Kidney (tissue), 13 donors: ENCODE measurements at regions not wholly inside any gene's neighbourhood (a gene's known extent, or its start where the extent isn't known, plus 50 kb on each side); places are given as distances from the start of the nearest gene placed in this dataset.
A peak's percentile ranks its signal among the peaks of the same experiment; 100 is the strongest.

Experiments
- DNase-seq, 5 donors: peaks; one replicate each; pipeline ENCODE4 v3.0.0-alpha.2; 2013 to 2020
- FAIRE-seq: peaks from 2 replicates; lab custom pipeline; 2012; peaks lifted over from hg19 to GRCh38; lab: Jason Lieb, UNC
- H3K27ac ChIP-seq, 2 donors: one replicate each; pipeline ENCODE4 v1.7.0; 2013; ENCODE audit warnings: low read depth in 2 of 2, low read length in 2 of 2, inconsistent platforms in 1 of 2
- H3K27me3 ChIP-seq: one replicate; pipeline ENCODE4 v1.7.1; 2013; ENCODE audit warnings: low read length, inconsistent platforms; ENCODE audit not compliant: control insufficient read depth, insufficient read depth
- H3K36me3 ChIP-seq, 3 donors: one replicate each; pipeline versions ENCODE4 v1.7.0 to v1.7.1; 2013; ENCODE audit warnings: low read length in 3 of 3, control low read depth in 1 of 3, inconsistent platforms in 1 of 3; ENCODE audit not compliant: insufficient read depth in 3 of 3, control insufficient read depth in 2 of 3
- H3K4me1 ChIP-seq, 3 donors: one replicate each; pipeline versions ENCODE4 v1.7.0 to v1.7.1; 2013; ENCODE audit warnings: low read length in 3 of 3, inconsistent platforms in 1 of 3, low read depth in 1 of 3; ENCODE audit not compliant: control insufficient read depth in 2 of 3, insufficient read depth in 2 of 3
- H3K4me3 ChIP-seq, 3 donors: one replicate each; pipeline versions ENCODE4 v1.7.0 to v1.8.1; 2013; ENCODE audit warnings: low read length in 3 of 3, control low read depth in 1 of 3, inconsistent platforms in 1 of 3
- H3K9ac ChIP-seq, 3 donors: one replicate each; pipeline versions ENCODE4 v1.7.0 to v1.7.1; 2013; ENCODE audit warnings: low read length in 3 of 3, control low read depth in 1 of 3, inconsistent platforms in 1 of 3
- H3K9me3 ChIP-seq, 3 donors: one replicate each; pipeline versions ENCODE4 v1.7.0 to v1.7.1; 2013; ENCODE audit warnings: low read length in 3 of 3, control low read depth in 1 of 3, inconsistent platforms in 1 of 3; ENCODE audit not compliant: control insufficient read depth in 2 of 3, insufficient read depth in 1 of 3
- CTCF ChIP-seq: IDR thresholded peaks from 3 replicates; pipeline ENCODE4 v1.5.1; 2012; ENCODE audit warnings: mild to moderate bottlenecking, moderate library complexity, borderline replicate concordance; ENCODE audit not compliant: insufficient read depth; ENCODE audit errors: extremely low read depth
- intact Hi-C: fragments of 100-400 bp; cut with DNase I; formaldehyde crosslinking; loops from one replicate; pipeline ENCODE4 v1.11.1; 2022
- donor health status: control.
- donor health status: control.
- donor health status: control.
- donor health status: control.
- donor health status: control.
- donor health status: DM: yes; HTN: yes; CAD: no.
- donor health status: Normal renal cell carcinoma (clear cell type).

GRCh38 chr2:104438481-104438880 lies 415.4 kb upstream of the POU3F3 start:
- Histone ChIP-seq H3K4me1 (no peaks in the 10 kb centered on the region), H3K27ac (no peak overlapping the region), H3K9ac (no peak overlapping the region), H3K4me3 (no peak overlapping the region), H3K36me3 (no peaks in the 10 kb centered on the region), H3K27me3 (no peaks in the 10 kb centered on the region), H3K9me3 (no peaks in the 10 kb centered on the region)
- FAIRE-seq (no peak), DNase-seq (no peak)
- intact Hi-C loops: no loop called here
- no peak for TF ChIP-seq CTCF

- Histone ChIP-seq H3K27ac (no peak overlapping the region), H3K9ac (no peak overlapping the region), H3K27me3 (no peaks in the 10 kb centered on the region), H3K4me3 (no peak overlapping the region), H3K9me3 (no peaks in the 10 kb centered on the region), H3K36me3 (no peaks in the 10 kb centered on the region), H3K4me1 (no peaks in the 10 kb centered on the region)
- no peak for FAIRE-seq
- no peak for DNase-seq
- TF ChIP-seq CTCF: no peak
- intact Hi-C loops: no loop called here
Observed at GRCh38 chr2:104443145-104443544, 410.8 kb upstream of the POU3F3 start.

- Histone ChIP-seq H3K9me3 (no peaks in the 10 kb centered on the region), H3K9ac (no peak overlapping the region), H3K4me1 (no peaks in the 10 kb centered on the region), H3K27me3 (no peaks in the 10 kb centered on the region), H3K4me3 (no peak overlapping the region), H3K27ac (no peak overlapping the region), H3K36me3 (no peaks in the 10 kb centered on the region)
- FAIRE-seq (no peak), DNase-seq (peak in 1 of 5 donors; percentile 9)
- intact Hi-C loops: no loop called here
- no peak for TF ChIP-seq CTCF
Observed at GRCh38 chr2:104444392-104444791, 409.5 kb upstream of the POU3F3 start.

GRCh38 chr2:104444889-104445288 lies 409.0 kb upstream of the POU3F3 start:
- intact Hi-C loops: no loop called here

More at GRCh38 chr2:104444889-104445288, 409.0 kb upstream of the POU3F3 start:
- no peak for TF ChIP-seq CTCF
- no peak for FAIRE-seq
- no peak for DNase-seq
- Histone ChIP-seq H3K4me1 (no peaks in the 10 kb centered on the region), H3K27me3 (no peaks in the 10 kb centered on the region), H3K36me3 (no peaks in the 10 kb centered on the region), H3K9ac (no peak overlapping the region), H3K4me3 (no peak overlapping the region), H3K9me3 (no peaks in the 10 kb centered on the region), H3K27ac (no peak overlapping the region)
